ENCODE measurements at regions not wholly inside any gene's neighbourhood (a gene's known extent, or its start where the extent isn't known, plus 50 kb on each side); places are given as distances from the start of the nearest gene placed in this dataset.
A peak's percentile ranks its signal among the peaks of the same experiment; 100 is the strongest.

DNA sequence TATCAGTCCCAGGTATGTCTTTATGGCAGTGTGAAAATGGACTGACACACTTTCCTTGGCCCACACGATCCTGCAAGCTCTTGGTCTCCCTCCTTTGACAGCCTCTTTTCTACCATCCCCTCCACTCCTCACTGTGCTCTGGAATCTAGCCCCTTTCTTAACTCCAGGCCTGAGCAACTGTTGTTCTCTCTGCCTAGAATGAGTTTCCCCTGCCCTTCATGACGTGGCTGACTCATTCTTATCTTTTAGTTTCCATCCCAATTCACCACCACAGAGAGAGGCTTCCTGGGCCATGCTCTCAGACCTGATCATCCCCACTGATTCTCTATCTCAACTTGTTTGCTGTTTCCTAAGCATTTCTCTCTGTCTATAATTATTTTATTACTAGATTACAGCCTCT lies 157.4 kb upstream of the HMGA2 start (continued):
- TF ChIP-seq RBM22 (IDR thresholded peaks at IDR 0.05; ENCODE audit: low read depth, low read length, poor library complexity, severe bottlenecking) (no peak), HDAC6 (IDR thresholded peaks at IDR 0.05; ENCODE audit: low read depth, low read length) (no peak), ARID1B (IDR thresholded peaks at IDR 0.05) (peak; percentile 85), ZC3H11A (IDR thresholded peaks at IDR 0.05; ENCODE audit: low read depth, low read length) (no peak), ZNF551 (CRISPR knock-in tag; IDR thresholded peaks at IDR 0.05) (no peak), CREB3L1 (IDR thresholded peaks at IDR 0.05; ENCODE audit: borderline replicate concordance, low read depth) (peak; percentile 44; the same call in 1 of the 2 replicates), ZNF696 (CRISPR knock-in tag; conservative IDR thresholded peaks at IDR 0.05) (no peak), SIN3B (IDR thresholded peaks at IDR 0.05; ENCODE audit: low read depth) (no peak), HMG20B (CRISPR knock-in tag; IDR thresholded peaks at IDR 0.05) (no peak), DIDO1 (tag; IDR thresholded peaks at IDR 0.05; ENCODE audit: low read depth) (no peak), POLR2A (conservative IDR thresholded peaks at IDR 0.05) (no peak), ZNF445 (CRISPR knock-in tag; IDR thresholded peaks at IDR 0.05; ENCODE audit: low read depth) (no peak), MCM3 (IDR thresholded peaks at IDR 0.05) (no peak), NFRKB (IDR thresholded peaks at IDR 0.05; ENCODE audit: low read depth) (no peak; the same call in 1 of the 2 replicates), RAD21 (CRISPR knock-in tag; conservative IDR thresholded peaks at IDR 0.05 in 1 of 2, IDR thresholded peaks at IDR 0.05 in 1 of 2) (peak in 1 of 2 experiments; percentile 5; a peak in 1 of 4 replicates), PHF8 (IDR thresholded peaks at IDR 0.05; ENCODE audit: borderline replicate concordance, low read length) (no peak), ZNF174 (CRISPR knock-in tag; IDR thresholded peaks at IDR 0.05) (no peak), TAF15 (IDR thresholded peaks at IDR 0.05; ENCODE audit: low read depth, low read length) (no peak), ZNF197 (CRISPR knock-in tag; IDR thresholded peaks at IDR 0.05; ENCODE audit: low read depth) (no peak), ELF2 (CRISPR knock-in tag; IDR thresholded peaks at IDR 0.05) (no peak), FOXM1 (IDR thresholded peaks at IDR 0.05; ENCODE audit: low read depth) (no peak), FOXM1 (CRISPR knock-in tag; IDR thresholded peaks at IDR 0.05; ENCODE audit: low read depth) (no peak), ZNF583 (CRISPR knock-in tag; IDR thresholded peaks at IDR 0.05) (no peak), ZFPM2 (CRISPR knock-in tag; IDR thresholded peaks at IDR 0.05) (no peak), TBL1XR1 (IDR thresholded peaks at IDR 0.05; ENCODE audit: low read length in 2 of 2) (no peak), ZNF584 (CRISPR knock-in tag; IDR thresholded peaks at IDR 0.05; ENCODE audit: low read depth) (no peak), SIX5 (IDR thresholded peaks at IDR 0.05; ENCODE audit: borderline replicate concordance in 1 of 2, insufficient read depth in 1 of 2, low read depth in 1 of 2, low read length in 2 of 2) (no peak)
- TF ChIP-seq, protein P1, sequence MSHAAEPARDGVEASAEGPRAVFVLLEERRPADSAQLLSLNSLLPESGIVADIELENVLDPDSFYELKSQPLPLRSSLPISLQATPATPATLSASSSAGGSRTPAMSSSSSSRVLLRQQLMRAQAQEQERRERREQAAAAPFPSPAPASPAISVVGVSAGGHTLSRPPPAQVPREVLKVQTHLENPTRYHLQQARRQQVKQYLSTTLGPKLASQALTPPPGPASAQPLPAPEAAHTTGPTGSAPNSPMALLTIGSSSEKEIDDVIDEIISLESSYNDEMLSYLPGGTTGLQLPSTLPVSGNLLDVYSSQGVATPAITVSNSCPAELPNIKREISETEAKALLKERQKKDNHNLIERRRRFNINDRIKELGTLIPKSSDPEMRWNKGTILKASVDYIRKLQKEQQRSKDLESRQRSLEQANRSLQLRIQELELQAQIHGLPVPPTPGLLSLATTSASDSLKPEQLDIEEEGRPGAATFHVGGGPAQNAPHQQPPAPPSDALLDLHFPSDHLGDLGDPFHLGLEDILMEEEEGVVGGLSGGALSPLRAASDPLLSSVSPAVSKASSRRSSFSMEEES (CRISPR knock-in tag; IDR thresholded peaks at IDR 0.05): no peak
- TF ChIP-seq, protein P2, sequence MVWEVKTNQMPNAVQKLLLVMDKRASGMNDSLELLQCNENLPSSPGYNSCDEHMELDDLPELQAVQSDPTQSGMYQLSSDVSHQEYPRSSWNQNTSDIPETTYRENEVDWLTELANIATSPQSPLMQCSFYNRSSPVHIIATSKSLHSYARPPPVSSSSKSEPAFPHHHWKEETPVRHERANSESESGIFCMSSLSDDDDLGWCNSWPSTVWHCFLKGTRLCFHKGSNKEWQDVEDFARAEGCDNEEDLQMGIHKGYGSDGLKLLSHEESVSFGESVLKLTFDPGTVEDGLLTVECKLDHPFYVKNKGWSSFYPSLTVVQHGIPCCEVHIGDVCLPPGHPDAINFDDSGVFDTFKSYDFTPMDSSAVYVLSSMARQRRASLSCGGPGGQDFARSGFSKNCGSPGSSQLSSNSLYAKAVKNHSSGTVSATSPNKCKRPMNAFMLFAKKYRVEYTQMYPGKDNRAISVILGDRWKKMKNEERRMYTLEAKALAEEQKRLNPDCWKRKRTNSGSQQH (CRISPR knock-in tag; IDR thresholded peaks at IDR 0.05): no peak
